HG02970 (cell line): ENCODE measurements at regions not wholly inside any gene's neighbourhood (a gene's known extent, or its start where the extent isn't known, plus 50 kb on each side); places are given as distances from the start of the nearest gene placed in this dataset.

ENCODE experiments used
- ATAC-seq: cut with Tn5 transposase; IDR thresholded peaks from one replicate; pipeline ENCODE4 v1.9.1; 2021; ENCODE audit warnings: mild to moderate bottlenecking, moderate library complexity, moderate number of reproducible peaks; ENCODE audit not compliant: unreplicated experiment, low FRiP score

DNA sequence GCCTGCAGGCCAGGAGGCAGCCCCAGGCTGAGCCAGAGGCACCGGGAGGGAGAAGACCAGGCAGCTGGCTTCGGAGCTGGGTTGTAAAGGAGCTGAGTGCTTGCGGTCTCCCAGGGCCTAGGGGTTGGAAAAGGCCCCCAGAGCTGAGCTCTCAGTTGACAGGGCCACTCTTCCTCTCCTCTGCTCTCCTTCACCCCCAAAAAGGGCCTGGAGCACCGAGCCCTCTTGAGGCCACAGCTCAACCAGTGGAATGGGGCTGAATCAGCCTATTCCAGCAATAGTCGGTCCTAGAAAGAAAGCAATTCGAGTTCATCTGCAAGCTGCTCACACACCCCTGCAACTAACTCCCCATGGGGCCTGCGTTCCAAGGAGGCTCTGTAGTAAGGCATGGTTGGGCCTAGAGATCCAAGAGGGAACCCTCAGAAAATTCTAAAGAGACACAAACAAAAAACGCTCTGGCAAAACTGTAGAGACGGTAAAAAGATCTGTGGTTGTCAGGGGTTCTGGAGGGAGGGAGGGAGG is 205.0 kb downstream of the BUD13 start:
- no peak for ATAC-seq

DNA sequence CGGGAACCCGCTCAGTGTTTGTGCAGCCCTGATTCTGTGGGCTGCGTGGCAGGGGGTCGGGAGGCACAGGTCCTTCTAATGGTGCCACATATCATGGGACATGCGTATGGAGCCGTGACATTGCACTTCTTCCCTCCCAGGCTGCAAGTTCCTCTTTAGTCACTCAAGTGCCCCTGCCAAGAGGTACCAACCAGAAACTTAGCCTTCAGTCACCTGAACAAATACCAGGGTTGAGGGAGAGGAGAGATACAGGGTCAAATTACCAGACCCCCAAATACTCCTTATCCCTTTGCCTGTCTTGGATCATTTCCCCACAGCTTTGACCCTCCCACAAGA is 209.1 kb downstream of the BUD13 start:
- no peak for ATAC-seq

DNA sequence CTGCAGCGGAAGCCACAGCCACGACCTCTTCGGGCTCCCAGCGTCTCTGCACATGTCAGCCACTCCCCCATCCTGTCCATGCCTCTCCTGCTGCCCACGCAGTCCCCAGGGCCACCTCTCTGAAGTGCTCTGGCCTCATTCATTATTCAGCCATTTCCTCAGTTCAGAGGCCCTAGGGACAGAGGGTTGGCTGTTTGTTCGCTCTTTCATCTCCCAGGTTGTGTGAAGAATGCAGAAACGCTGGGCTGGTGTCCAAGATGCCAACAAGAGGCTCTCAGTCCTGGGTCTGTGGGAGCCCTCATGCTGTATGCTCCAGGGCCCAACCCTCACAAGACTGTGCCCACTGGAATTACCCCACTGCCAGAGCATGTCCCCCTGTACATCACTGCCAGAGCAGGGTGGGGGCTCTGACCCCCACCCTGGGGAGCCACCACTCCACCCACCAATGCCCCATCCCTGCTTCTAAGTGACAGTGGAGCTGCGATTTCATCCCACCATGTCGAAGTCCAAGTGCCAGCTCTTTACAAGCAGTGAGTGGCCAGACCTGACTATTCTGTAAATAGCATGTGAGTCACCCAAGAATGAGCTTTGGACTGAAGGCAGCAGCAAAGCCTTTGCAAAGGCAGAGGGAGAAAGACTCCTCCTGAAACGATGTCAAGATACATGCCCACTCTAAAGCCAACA is 209.6 kb downstream of the BUD13 start:
- ATAC-seq = no peak

DNA sequence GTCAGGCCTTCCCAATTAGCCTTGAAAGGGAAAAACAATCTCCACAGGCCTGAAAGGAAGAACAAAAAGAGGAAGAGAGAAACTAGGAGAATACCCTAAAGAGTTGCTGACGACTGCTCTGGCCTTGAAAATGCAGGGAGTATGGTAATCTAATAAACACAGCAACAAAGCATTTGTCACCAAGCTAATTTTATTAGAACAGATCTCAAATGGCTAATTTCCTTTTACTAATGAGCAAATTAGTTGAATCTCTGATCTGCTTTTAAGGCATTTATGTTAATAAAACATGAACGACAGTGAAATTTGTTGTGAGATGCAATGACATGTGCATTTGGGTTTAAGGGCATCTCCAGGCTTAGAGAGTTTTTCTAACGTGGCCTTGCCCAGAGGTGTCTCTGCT is 212.2 kb downstream of the BUD13 start:
- ATAC-seq = no peak

DNA sequence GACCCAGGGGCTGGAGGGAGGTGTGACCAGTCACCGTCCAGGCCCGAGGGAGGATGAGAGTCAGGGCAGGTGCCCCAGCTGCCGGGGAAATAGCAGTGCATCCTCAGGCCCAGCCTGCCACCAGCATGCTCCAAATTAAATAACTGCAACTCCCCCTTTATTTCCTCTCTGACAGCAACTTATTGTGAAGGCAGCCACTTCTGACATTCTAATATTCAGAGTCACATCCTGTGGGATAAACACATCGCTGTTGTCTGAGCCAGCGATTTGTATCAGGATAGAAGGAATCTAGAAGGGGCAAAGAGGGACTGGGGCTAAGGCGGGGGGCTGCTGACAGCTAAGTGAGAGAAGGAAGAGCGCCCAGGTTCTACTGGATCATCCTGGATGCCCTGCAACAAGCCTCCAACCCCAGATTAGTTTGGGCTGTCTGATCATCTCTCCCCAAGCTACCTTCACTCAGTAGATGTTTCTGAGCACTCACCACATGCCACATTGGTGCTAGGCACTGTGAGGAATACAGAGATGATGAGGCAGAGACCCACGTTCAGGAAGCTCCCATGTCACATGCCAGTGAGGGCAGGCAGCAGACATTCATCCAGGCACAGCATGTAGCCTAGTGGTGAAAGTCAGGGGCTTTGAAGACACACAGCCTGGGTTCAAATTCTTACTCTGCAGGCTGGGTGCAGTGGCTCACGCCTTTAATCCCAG is 214.1 kb downstream of the BUD13 start:
- no peak for ATAC-seq

DNA sequence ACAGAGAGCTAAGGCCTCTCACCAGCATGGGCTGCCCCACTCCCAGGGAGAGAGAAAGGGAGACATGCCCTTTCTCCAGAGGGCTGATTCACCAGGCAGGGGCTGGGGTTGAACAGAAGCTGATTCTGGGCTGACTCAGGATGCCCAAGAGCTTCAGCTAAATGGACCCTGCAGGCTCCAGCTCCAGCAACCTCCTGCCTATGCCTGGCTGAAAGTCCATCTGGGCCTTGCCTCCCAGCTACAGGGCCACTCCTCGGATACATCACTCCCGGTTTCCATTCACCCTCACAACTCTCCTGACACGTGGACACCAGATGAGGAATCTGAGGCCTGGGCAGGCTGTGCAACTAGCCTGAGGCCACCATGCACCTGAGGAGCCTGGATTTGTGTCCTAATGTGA is 215.5 kb downstream of the BUD13 start:
- ATAC-seq = no peak

DNA sequence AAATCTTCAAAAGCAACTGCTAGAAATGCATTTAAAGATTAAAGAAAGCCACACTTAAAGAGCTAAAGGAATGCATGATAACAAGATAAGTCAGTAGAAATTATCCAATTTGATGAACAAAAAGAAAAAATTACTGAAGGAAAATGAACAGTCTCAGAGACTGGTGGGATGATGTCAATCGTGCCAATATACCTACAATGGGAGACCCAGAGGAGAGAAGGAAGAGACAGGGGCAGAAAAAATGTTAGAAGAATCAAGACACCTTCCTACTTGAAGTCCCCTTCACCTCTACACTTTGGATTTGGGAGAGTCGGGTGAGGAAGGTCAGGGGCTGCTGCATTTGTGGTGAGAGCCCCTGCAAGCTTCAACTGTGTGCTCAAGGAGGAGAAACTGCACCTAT is 216.3 kb downstream of the BUD13 start:
- ATAC-seq = no peak

DNA sequence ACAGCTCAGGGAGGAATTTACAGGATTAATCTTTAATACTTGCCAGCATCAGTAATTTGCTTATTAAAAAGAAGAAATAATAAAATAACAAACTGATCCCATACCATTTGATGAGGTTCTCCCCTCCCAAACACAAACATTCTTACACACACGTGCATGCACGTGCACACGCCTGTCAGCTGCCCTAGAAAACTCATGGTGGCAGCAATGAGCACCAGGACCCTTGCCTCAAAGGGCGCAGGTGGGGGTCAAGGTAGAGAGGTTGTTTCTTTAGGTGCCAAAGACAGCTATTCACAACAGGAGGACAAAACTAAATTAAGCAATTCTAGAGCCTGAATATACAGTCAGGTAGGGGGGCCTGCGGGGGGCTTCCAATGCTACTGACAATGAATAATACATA is 219.3 kb downstream of the BUD13 start:
- ATAC-seq = no peak

DNA sequence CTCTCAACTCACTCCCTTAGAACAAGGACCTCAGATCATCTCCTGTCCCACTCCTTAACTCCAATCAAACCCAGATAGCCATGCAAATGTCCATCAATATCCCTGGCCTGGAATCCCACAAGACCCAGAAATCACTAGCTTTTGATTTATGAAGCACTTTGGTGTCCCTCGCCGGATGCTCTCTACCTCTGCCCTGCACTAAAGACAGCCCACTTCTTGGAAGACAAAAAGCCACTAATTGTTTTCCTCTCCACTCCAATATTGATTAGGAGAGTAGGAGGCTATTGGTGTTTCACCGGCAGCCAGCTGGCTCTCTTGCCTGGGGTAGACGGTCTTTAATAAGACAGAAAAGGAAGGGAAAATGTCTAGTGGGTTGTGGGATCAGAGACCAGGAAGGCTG is 221.2 kb downstream of the BUD13 start:
- ATAC-seq = no peak

DNA sequence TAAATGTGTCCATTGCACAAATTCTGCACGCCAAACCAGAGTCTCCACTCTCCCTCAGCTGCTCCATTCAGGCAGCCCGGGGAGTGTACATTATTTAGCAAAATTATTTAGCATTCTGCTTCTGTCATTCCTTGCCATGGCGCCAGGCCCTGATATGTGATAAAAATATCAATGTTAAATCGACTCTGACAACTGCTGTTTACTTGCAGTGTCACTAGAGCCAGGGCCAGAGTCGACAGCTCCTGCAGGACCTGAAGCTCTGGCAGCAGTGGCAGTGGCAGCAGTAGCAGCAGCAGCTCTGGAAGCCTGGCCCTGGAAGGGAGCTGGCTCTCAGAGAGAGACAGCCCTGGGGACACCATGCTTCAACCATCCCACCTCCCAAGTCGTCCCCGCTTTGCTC is 224.5 kb downstream of the BUD13 start:
- ATAC-seq = no peak

DNA sequence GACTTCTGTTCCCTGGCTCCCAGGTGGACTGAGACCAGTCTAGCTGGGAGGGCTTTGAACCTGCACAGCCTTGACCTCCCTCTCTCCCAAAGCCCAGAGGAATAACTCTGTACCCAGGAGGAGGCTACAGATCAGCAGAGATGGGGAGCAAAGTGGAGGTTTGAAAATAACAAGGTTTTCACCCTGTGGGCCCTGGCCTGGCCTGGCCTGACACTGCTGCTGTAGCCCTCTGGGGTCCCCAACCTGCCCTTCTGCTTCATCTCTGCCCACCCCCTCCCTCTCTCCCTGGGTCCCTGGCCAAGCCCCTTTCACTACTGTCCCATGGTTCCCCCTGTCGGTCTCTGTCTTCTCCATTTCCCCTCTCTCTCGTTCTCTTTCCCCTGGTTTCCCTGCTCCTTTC is 225.2 kb downstream of the BUD13 start:
- ATAC-seq = no peak

DNA sequence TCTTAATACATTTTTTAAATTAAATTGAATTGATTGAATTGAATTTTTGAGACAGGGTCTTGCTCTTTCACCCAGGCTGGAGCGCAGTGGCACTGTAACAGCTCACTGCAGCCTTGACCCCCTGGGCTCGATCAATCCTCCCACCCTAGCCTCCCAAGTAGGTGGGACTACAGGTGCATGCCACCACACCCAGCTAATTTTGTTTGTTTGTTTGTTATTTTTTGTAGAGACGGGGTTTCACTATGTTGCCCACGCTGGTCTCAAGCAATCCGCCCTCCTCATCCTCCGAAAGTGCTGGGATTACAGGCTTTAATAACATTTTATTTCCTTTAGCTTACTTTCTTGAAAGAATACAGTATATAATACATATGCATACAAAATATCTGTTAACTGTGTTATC is 226.9 kb downstream of the BUD13 start:
- no peak for ATAC-seq

DNA sequence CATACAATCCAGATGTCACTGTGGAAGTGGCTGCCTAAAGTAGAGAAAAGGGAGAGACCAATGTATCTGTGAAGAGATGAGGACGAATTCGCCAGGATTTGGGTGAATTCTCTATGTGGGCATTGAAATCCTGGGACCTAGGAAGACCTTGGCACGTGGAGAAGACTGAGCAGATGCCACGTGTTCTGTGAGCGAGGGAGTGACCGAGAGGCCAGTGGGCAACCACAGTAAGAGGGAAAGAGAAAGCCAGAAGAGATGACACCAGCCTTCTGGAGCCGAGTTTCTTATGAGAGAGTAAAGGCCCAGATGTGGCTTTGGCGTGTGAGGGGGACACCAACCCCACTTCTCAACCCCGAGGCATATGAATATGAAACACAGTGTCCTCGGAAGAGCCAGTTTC is 228.1 kb downstream of the BUD13 start:
- no peak for ATAC-seq

DNA sequence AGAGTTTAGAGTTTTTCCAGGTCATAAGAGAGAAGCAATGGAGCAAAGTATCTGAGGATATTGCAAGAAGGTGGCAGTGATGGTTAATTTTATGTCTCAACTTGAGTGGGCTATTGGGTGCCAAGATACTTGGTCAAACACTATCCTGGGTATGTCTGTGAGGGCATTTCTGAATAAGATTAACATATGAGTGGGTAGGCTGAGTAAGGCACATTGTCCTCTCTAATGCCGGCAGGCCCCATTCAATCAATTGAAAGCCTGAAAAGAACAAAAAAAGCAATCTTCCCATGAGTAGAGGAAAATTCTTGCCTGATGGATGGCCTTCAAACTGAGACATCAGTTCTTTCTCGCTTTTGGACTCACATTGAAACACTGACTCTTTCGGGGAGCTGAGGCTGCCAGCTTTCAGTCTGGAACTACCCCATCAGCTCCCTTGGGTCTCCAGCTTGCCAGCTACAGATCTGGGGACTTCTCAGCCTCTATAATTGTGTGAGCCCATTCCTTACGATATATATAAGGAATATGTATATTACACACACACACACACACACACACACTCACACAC is 228.8 kb downstream of the BUD13 start:
- ATAC-seq = no peak

DNA sequence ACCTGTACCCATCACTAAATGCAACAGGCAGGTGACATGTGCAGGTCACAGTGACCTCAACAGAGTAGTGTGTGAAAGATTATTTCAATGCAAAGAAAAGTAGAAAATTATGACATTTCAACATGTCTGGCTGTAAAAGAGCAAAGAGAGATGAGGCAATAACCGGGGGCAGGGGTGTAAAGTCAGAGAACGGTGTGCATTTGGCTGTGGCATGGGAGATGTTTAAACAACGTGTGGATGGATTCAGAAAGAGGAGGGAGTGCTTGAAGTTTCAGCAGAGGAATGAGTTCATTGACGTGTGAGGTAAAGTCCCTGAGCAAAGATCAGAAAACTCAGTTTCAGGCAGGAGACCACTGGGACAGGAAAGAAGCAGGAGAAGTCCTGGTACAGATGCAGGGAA is 229.7 kb downstream of the BUD13 start:
- no peak for ATAC-seq

DNA sequence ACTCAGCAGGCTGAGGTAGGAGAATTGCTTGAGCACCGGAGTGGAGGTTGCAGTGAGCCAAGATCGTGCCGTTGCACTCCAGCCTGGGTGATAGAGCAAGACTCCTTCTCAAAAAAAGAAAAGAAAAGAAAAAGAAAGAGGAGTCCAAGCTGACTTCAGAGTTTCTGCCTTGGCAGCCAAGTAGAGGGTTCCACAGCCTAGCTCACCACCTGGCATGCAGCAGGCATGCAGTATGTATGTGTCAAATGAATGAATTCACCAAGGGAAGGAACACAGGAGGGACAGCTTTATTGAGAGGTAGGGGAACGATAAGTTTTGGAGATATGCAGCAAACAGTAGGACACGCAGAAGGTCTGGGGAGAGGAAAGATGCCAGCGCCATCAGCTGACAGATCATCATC is 230.4 kb downstream of the BUD13 start:
- no peak for ATAC-seq

DNA sequence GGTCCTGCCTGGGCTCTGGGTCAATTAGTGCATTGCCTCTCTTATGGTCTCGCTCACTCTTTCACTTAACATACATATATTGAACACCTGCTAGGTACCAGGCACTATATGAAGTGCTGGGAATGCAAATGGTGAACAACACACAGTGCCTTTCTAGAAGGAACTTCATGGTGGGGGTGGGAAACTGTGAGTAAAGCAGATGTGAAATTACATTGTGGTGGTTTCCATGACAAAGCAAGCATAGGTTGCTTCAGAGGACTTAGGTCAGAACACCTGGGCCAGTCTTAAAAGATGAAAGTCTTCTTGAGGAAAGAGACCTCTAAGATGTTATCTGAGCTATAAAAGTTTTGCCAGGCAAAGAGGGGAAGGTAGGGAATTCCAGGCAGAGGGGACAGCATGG is 231.3 kb downstream of the BUD13 start:
- ATAC-seq = no peak

DNA sequence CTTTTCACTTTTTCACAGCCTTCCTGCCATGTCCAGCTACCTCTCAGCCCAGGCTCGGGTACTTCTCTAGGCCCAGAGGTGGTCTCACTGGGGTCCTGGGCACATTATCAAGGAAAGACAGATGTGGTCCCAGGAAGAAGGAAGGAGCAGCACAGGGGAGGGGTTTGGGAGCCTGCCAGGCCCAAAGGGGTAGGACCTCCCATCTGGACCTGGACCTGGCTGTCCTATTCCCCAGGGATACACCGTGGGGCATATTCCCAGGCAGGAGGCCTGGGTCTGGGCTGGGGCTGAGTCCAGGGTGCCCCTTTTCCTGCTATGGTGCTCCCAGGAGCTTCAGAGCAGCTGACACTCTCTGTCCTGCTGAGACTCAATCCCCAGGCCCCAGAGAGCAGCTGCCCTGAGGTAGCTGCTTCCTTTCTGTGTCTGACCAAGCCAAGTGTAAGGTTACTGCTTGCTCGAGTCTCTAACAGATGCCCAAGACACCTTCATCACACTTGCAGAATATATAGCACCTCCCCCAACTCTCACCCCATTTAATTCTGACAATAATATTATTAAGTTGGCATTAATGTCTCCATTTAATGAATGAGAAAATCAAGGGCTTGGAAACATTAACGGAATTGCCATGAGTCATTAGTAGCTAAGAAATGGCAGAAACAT is 232.0 kb downstream of the BUD13 start:
- ATAC-seq = no peak

DNA sequence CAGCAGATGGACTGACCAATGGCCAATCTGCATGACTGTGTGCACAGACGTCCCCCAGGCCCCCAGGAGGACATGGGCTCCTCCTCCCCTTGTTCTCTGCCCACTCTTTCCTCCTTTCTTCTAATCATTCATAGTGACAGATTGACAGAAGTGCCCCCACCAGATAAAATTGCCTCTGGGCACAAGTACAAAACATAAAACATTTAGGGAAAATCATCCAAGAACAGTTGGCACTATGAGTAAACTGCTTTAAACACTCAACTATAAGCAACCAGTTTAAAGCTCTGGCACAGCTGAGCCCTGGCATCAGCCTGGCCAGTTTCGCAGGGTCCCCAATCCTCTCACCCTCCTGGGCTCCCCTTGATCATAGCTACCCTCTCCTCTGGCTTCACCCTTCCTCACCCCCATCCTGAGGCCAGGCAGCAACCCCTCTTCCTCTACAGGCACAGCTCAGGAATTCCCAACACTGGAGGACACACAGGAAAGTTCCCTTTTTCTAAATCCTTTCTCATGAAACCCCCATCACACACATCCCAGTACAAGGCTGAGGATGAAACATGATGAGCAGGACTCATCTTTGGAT is 232.9 kb downstream of the BUD13 start:
- ATAC-seq = no peak

DNA sequence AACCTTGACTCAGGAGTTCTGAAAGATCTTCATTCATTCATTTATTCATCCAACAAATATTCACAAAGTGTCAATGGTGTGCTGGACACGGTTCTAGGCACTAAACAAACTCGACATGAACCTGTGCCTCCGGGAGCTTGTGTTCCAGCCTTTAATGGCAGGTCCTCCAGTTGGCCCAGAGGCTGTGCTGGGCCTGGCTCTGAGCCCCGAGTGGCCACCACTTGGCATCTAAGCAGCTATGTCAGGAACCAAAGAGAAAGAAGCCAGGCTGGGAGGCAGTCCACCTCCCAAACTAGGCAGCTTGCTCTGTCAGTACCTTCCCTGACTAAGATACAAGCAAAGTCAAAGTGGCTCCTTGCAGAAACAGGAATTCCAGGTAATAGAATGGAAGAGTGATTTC is 233.6 kb downstream of the BUD13 start:
- ATAC-seq = no peak

DNA sequence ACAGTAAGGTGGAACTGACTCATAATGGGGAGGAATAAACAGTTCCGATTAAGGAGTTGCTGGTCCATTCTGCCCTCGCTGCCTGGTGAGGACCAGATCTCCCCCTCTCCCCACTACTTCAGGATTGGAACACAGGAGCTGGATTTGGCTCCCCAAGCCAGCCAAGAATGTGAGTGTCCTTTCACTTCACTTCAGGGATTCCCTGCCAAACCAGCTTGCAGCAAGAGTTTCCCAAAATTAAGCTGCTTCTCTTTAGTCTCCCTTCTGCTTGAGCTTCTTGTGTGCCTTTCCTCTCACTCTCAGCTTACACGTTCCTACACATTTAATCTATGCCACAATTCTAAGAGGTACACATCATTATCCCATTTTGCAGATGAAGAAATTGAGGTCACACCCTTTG is 234.1 kb downstream of the BUD13 start:
- ATAC-seq = no peak
